Stomach (tissue), 8 donors: ENCODE measurements at regions not wholly inside any gene's neighbourhood (a gene's known extent, or its start where the extent isn't known, plus 50 kb on each side); places are given as distances from the start of the nearest gene placed in this dataset.

Source experiments
- DNase-seq, 2 donors: peaks; one replicate each; pipeline versions ENCODE4 v3.0.0 to v3.0.0-alpha.2; 2013 to 2019
- H3K27ac ChIP-seq, 5 donors: fragments of 200-600 bp in 4 of 5; sonication (generic) in 4 of 5; one replicate each; pipeline ENCODE4 v1.5.1; 2013 to 2019; ENCODE audit warnings: mild to moderate bottlenecking in 1 of 5, moderate library complexity in 1 of 5
- H3K27me3 ChIP-seq, 3 donors: fragments of 200-600 bp; sonication (generic); one replicate each; pipeline ENCODE4 v1.5.1; 2017 to 2019; ENCODE audit warnings: mixed run types in 1 of 3
- H3K36me3 ChIP-seq, 4 donors: fragments of 200-600 bp; sonication (generic); 1 replicate in 3 of 4; 2 replicates in 1 of 4; pipeline ENCODE4 v1.5.1; 2016 to 2019
- H3K4me1 ChIP-seq, 4 donors: fragments of 200-600 bp; sonication (generic); one replicate each; pipeline ENCODE4 v1.5.1; 2016 to 2019
- H3K4me3 ChIP-seq, 4 donors: fragments of 200-600 bp; sonication (generic) in 3 of 4; one replicate each; pipeline ENCODE4 v1.5.1; 2016 to 2019; ENCODE audit warnings: mild to moderate bottlenecking in 1 of 4
- H3K9me3 ChIP-seq, 4 donors: fragments of 200-600 bp; sonication (generic); one replicate each; pipeline ENCODE4 v1.5.1; 2016 to 2019
- CTCF ChIP-seq, 7 experiments: fragments of 450-650 bp in 4 of 7; fragments of 200-600 bp in 3 of 7; sonication (generic) in 3 of 7; IDR thresholded peaks; one replicate each; pipeline ENCODE4 v1.5.1; 2016 to 2019; ENCODE audit warnings: antibody characterized with exemption in 7 of 7, control low read depth in 2 of 7, mild to moderate bottlenecking in 1 of 7
- EP300 ChIP-seq: sonication (generic); formaldehyde crosslinking; IDR thresholded peaks from one replicate; pipeline ENCODE4 v1.6.1; 2017; ENCODE audit warnings: antibody characterized with exemption
- POLR2A ChIP-seq, 4 donors: fragments of 450-650 bp; IDR thresholded peaks; one replicate each; pipeline ENCODE4 v1.6.1; 2016; ENCODE audit warnings: antibody characterized with exemption in 4 of 4, control low read depth in 2 of 4, mild to moderate bottlenecking in 1 of 4, moderate library complexity in 1 of 4
- POLR2AphosphoS5 ChIP-seq, 3 donors: sonication (generic); formaldehyde crosslinking; IDR thresholded peaks; one replicate each; pipeline ENCODE4 v1.6.1; 2016; ENCODE audit warnings: antibody characterized with exemption in 3 of 3
- WGBS, 5 donors: extraction: QIAGEN DNeasy Blood & Tissue Kit in 3 of 5; methylation state at CpG; one replicate each; pipeline versions ENCODE4 v1.1.5 to v1.1.7; 2013 to 2018; 5-methylcytosine and 5-hydroxymethylcytosine counted together
- intact Hi-C: fragments of 100-400 bp; cut with DNase I; formaldehyde crosslinking; loops from one replicate; pipeline ENCODE4 v1.15.1; 2023; ENCODE audit warnings: low total_unique reads
- donor health status: healthy with polysubstance abuse.
- donor health status: Bipolar disorder and iron deficiency.
- donor health status: healthy.

GRCh38 chr9:91106415-91107081, 255.2 kb downstream of the AUH start:
- no peak for DNase-seq
- Histone ChIP-seq H3K36me3 (no peaks in the 10 kb centered on the region), H3K4me3 (no peak overlapping the region), H3K9me3 (peaks cover 0 to 16% (median 10%) of the 10 kb centered on the region in 4 donors), H3K27ac (no peak overlapping the region), H3K4me1 (peaks cover 0 to 5% (median 0%) of the 10 kb centered on the region in 4 donors), H3K27me3 (no peaks in the 10 kb centered on the region)
- 90 to 93% (median 91%) methylated on average over 9 of the region's 9 CpGs for WGBS, 5 donors
- no peak for TF ChIP-seq EP300
- no peak for TF ChIP-seq POLR2A (IDR thresholded peaks at IDR 0.05)
- no peak for TF ChIP-seq CTCF (IDR thresholded peaks at IDR 0.05)
- intact Hi-C loops = no loop called here

- Histone ChIP-seq H3K9me3 (peaks cover 0 to 16% (median 10%) of the 10 kb centered on the region in 4 donors), H3K27me3 (no peaks in the 10 kb centered on the region), H3K4me3 (no peak overlapping the region), H3K4me1 (peaks cover 0 to 8% (median 0%) of the 10 kb centered on the region in 4 donors), H3K36me3 (no peaks in the 10 kb centered on the region), H3K27ac (no peak overlapping the region)
- TF ChIP-seq EP300 (no peak), POLR2AphosphoS5 (IDR thresholded peaks at IDR 0.05) (no peak), CTCF (IDR thresholded peaks at IDR 0.05) (no peak), POLR2A (IDR thresholded peaks at IDR 0.05) (no peak)
- intact Hi-C loops = no loop called here
- no peak for DNase-seq
Measured at GRCh38 chr9:91111226-91111625, 250.5 kb downstream of the AUH start.

DNA sequence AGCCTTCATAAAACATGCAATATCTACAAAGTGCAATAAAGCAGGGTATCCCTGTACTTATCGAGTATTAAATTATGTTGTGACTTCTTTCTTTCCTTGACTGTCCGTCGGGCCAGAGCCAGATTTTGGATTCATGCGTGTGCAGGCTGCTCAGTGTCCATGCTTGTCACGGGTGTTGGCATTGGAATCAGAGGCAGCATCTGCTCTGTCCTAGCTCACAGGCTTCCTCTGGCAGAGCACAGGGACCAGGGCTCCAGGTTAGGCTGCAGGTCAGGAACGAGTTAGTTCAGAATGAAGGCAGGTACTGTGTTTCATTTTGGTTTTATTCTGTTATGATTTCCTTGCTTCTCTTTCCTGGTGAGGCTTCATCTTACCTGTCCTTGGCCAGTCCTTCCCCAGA, 249.8 kb downstream of the AUH start:
- 91 to 99% (median 95%) methylated on average over 6 of the region's 6 CpGs for WGBS, 5 donors
- H3K9me3 ChIP-seq = peaks cover 0 to 16% (median 10%) of the 10 kb centered on the region in 4 donors
- no peaks in the 10 kb centered on the region for H3K27me3 ChIP-seq
- H3K4me1 ChIP-seq = peaks cover 0 to 12% (median 0%) of the 10 kb centered on the region in 4 donors
- no peak for DNase-seq
- intact Hi-C loops = no loop called here
- no peaks in the 10 kb centered on the region for H3K36me3 ChIP-seq
- TF ChIP-seq POLR2AphosphoS5 (IDR thresholded peaks at IDR 0.05) (no peak), EP300 (no peak), POLR2A (IDR thresholded peaks at IDR 0.05) (no peak), CTCF (IDR thresholded peaks at IDR 0.05) (no peak)
- H3K27ac ChIP-seq = no peak overlapping the region
- no peak overlapping the region for H3K4me3 ChIP-seq

DNA sequence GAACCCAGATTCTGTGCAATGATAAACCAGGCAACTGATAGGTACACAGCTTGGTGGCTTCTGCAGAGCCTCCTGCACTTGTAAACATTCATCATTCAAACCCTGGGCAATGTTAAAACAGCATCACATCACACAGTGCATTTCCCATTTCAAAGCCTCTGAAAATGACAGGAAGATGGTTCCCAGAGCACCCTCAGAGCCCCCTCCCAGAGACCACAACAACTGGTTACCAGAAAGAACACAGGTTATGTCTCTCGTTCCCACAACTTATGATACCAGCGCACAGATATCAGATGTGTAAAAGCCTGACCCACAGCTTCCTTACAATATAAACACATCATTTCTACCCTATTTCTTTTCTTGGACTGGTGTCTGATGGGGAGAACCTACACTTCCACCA, 248.7 kb downstream of the AUH start:
- Histone ChIP-seq H3K4me1 (peaks cover 6 to 18% (median 7%) of the 10 kb centered on the region in 4 donors), H3K9me3 (peaks cover 0 to 16% (median 10%) of the 10 kb centered on the region in 4 donors), H3K27me3 (no peaks in the 10 kb centered on the region), H3K36me3 (no peaks in the 10 kb centered on the region), H3K4me3 (no peak overlapping the region), H3K27ac (no peak overlapping the region)
- DNase-seq = no peak
- WGBS, 5 donors = 85 to 100% (median 89%) methylated on average over 2 of the region's 2 CpGs
- intact Hi-C loops = no loop called here
- TF ChIP-seq CTCF (IDR thresholded peaks at IDR 0.05) (no peak), POLR2AphosphoS5 (IDR thresholded peaks at IDR 0.05) (no peak), POLR2A (IDR thresholded peaks at IDR 0.05) (no peak), EP300 (no peak)
